ENCODE measurements at regions not wholly inside any gene's neighbourhood (a gene's known extent, or its start where the extent isn't known, plus 50 kb on each side); places are given as distances from the start of the nearest gene placed in this dataset.

GRCh38 chrX:104310657-104311254 is 56.0 kb upstream of the ESX1 start:
- ATAC-seq (no peak), DNase-seq (ENCODE audit: low spot score) (no peak)
- H3K27ac Mint-ChIP-seq, result no peak overlapping the region
- H3K9me3 Mint-ChIP-seq, result no peaks in the 10 kb centered on the region
- no peaks in the 10 kb centered on the region for H3K36me3 Mint-ChIP-seq
- no peak overlapping the region for H3K4me3 Mint-ChIP-seq
- H3K4me1 Mint-ChIP-seq (ENCODE audit: low read depth in 2 of 2), result no peaks in the 10 kb centered on the region
- H3K27me3 Mint-ChIP-seq, result peaks cover 0 to 14% of the 10 kb centered on the region in 2 donors

GRCh38 chrX:104310090-104310489 is 55.4 kb upstream of the ESX1 start:
- no peak for DNase-seq (ENCODE audit: low spot score)
- no peak for ATAC-seq
- Mint-ChIP-seq H3K36me3 (no peaks in the 10 kb centered on the region), H3K4me3 (no peak overlapping the region), H3K27ac (no peak overlapping the region), H3K9me3 (no peaks in the 10 kb centered on the region), H3K27me3 (peaks cover 0 to 14% of the 10 kb centered on the region in 2 donors), H3K4me1 (ENCODE audit: low read depth in 2 of 2) (no peaks in the 10 kb centered on the region)

GRCh38 chrX:104309169-104309568 is 54.4 kb upstream of the ESX1 start:
- H3K27me3 Mint-ChIP-seq, result peaks cover 0 to 14% of the 10 kb centered on the region in 2 donors
- ATAC-seq, result no peak
- H3K27ac Mint-ChIP-seq, result no peak overlapping the region
- H3K36me3 Mint-ChIP-seq, result no peaks in the 10 kb centered on the region
- DNase-seq (ENCODE audit: low spot score), result no peak
- H3K4me1 Mint-ChIP-seq (ENCODE audit: low read depth in 2 of 2), result no peaks in the 10 kb centered on the region
- no peaks in the 10 kb centered on the region for H3K9me3 Mint-ChIP-seq
- H3K4me3 Mint-ChIP-seq, result no peak overlapping the region

- Mint-ChIP-seq H3K36me3 (no peaks in the 10 kb centered on the region), H3K27ac (no peak overlapping the region), H3K27me3 (peaks cover 6 to 14% of the 10 kb centered on the region in 2 donors), H3K4me3 (no peak overlapping the region), H3K4me1 (ENCODE audit: low read depth in 2 of 2) (no peaks in the 10 kb centered on the region), H3K9me3 (no peaks in the 10 kb centered on the region)
- ATAC-seq (no peak), DNase-seq (ENCODE audit: low spot score) (no peak)
Measured at GRCh38 chrX:104307341-104307740, 52.6 kb upstream of the ESX1 start.

- no peaks in the 10 kb centered on the region for H3K36me3 Mint-ChIP-seq
Measured at GRCh38 chrX:104306180-104306579, 51.4 kb upstream of the ESX1 start.

More at GRCh38 chrX:104306180-104306579, 51.4 kb upstream of the ESX1 start:
- DNase-seq (ENCODE audit: low spot score) (no peak), ATAC-seq (no peak)
- H3K9me3 Mint-ChIP-seq, result no peaks in the 10 kb centered on the region
- no peak overlapping the region for H3K27ac Mint-ChIP-seq
- no peak overlapping the region for H3K4me3 Mint-ChIP-seq
- H3K4me1 Mint-ChIP-seq (ENCODE audit: low read depth in 2 of 2), result no peaks in the 10 kb centered on the region
- peaks cover 6 to 16% of the 10 kb centered on the region in 2 donors for H3K27me3 Mint-ChIP-seq

Data from natural killer cell treated with Interleukin-12 subunit alpha and Interleukin-12 subunit beta and Interleukin-15 and Interleukin-18, amount 100 ng/mL, for 72 hours (primary cell).